ENCODE measurements at regions not wholly inside any gene's neighbourhood (a gene's known extent, or its start where the extent isn't known, plus 50 kb on each side); places are given as distances from the start of the nearest gene placed in this dataset.

DNA sequence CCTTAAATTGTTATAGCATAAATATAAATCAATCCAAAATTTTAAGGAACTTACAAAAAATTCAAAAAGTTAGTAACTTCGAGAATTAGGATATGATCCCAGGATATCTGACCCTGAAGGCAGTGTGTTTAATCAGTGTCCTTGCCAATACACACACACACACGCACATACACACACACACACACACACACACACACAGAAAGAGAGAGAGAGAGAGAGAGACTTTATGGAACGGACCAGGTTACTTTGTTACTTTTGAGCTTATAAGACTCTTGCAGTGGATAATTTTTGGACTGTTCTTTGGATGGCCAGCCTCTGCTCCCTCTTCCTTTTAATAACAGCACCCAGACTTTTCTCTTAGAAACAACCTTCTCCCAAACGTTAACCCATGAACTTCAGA, 322.9 kb downstream of the NFIB start:
- H3K36me3 ChIP-seq (ENCODE audit: control insufficient read depth in 4 of 4, insufficient read depth in 3 of 4, low read depth in 1 of 4, low read length in 3 of 4): no peaks in the 10 kb centered on the region
- DNase-seq (ENCODE audit: low spot score): no peak
- no peak overlapping the region for H3K4me3 ChIP-seq (ENCODE audit: low read depth in 1 of 3, low read length in 3 of 3)
- peaks cover 0 to 4% (median 1%) of the 10 kb centered on the region in 4 donors for H3K9me3 ChIP-seq (ENCODE audit: control insufficient read depth in 4 of 4, low read length in 3 of 4)
- H3K27me3 ChIP-seq (ENCODE audit: control insufficient read depth in 4 of 4, insufficient read depth in 4 of 4, low read length in 3 of 4): no peaks in the 10 kb centered on the region
- no peak for TF ChIP-seq FOXA2 (IDR thresholded peaks at IDR 0.05)
- no peak for TF ChIP-seq HNF4G (IDR thresholded peaks at IDR 0.05)
- TF ChIP-seq RAD21 (IDR thresholded peaks at IDR 0.05): no peak
- no peak for TF ChIP-seq JUND (IDR thresholded peaks at IDR 0.05)
- no peak for TF ChIP-seq EGR1 (IDR thresholded peaks at IDR 0.05; ENCODE audit: low read depth in 2 of 2)
- TF ChIP-seq, protein P1, sequence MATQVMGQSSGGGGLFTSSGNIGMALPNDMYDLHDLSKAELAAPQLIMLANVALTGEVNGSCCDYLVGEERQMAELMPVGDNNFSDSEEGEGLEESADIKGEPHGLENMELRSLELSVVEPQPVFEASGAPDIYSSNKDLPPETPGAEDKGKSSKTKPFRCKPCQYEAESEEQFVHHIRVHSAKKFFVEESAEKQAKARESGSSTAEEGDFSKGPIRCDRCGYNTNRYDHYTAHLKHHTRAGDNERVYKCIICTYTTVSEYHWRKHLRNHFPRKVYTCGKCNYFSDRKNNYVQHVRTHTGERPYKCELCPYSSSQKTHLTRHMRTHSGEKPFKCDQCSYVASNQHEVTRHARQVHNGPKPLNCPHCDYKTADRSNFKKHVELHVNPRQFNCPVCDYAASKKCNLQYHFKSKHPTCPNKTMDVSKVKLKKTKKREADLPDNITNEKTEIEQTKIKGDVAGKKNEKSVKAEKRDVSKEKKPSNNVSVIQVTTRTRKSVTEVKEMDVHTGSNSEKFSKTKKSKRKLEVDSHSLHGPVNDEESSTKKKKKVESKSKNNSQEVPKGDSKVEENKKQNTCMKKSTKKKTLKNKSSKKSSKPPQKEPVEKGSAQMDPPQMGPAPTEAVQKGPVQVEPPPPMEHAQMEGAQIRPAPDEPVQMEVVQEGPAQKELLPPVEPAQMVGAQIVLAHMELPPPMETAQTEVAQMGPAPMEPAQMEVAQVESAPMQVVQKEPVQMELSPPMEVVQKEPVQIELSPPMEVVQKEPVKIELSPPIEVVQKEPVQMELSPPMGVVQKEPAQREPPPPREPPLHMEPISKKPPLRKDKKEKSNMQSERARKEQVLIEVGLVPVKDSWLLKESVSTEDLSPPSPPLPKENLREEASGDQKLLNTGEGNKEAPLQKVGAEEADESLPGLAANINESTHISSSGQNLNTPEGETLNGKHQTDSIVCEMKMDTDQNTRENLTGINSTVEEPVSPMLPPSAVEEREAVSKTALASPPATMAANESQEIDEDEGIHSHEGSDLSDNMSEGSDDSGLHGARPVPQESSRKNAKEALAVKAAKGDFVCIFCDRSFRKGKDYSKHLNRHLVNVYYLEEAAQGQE (IDR thresholded peaks at IDR 0.05): no peak
- H3K27ac ChIP-seq (ENCODE audit: low read depth in 1 of 2, low read length in 2 of 2): no peak overlapping the region
- no peak overlapping the region for H3K9ac ChIP-seq (ENCODE audit: low read depth in 1 of 2, low read length in 2 of 2)
- H3K4me1 ChIP-seq (ENCODE audit: control insufficient read depth in 4 of 4, insufficient read depth in 4 of 4, low read length in 3 of 4): no peaks in the 10 kb centered on the region
- 49% methylated on average over 4 of the region's 4 CpGs for WGBS

DNA sequence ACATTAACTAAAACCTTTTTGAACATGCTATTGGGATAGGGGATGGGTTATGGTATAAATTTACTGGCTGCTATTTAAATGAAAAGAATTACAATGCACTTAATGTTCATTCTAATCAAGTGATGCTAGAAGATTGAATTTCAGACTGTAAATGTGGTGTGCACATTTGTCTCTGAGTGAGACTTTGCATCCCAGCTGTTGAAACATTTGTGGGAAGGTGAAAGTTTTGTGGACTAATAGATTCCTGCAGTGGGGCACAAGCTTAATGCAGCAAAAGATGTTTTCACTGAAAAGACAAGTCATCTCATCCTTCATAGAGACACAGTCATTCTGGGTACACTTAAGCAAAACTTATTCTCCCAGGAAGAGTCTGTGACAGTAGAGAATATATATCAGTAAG, 323.6 kb downstream of the NFIB start:
- H3K4me1 ChIP-seq (ENCODE audit: control insufficient read depth in 4 of 4, insufficient read depth in 4 of 4, low read length in 3 of 4): no peaks in the 10 kb centered on the region
- H3K27ac ChIP-seq (ENCODE audit: low read depth in 1 of 2, low read length in 2 of 2): no peak overlapping the region
- peaks cover 0 to 4% (median 1%) of the 10 kb centered on the region in 4 donors for H3K9me3 ChIP-seq (ENCODE audit: control insufficient read depth in 4 of 4, low read length in 3 of 4)
- DNase-seq (ENCODE audit: low spot score): no peak
- H3K27me3 ChIP-seq (ENCODE audit: control insufficient read depth in 4 of 4, insufficient read depth in 4 of 4, low read length in 3 of 4): no peaks in the 10 kb centered on the region
- H3K4me3 ChIP-seq (ENCODE audit: low read depth in 1 of 3, low read length in 3 of 3): no peak overlapping the region
- H3K36me3 ChIP-seq (ENCODE audit: control insufficient read depth in 4 of 4, insufficient read depth in 3 of 4, low read depth in 1 of 4, low read length in 3 of 4): no peaks in the 10 kb centered on the region
- H3K9ac ChIP-seq (ENCODE audit: low read depth in 1 of 2, low read length in 2 of 2): no peak overlapping the region
- TF ChIP-seq HNF4A (conservative IDR thresholded peaks at IDR 0.05) (no peak), FOXA1 (IDR thresholded peaks at IDR 0.05) (no peak), GABPA (IDR thresholded peaks at IDR 0.05 in 1 of 2, conservative IDR thresholded peaks at IDR 0.05 in 1 of 2) (no peak), EGR1 (IDR thresholded peaks at IDR 0.05; ENCODE audit: low read depth in 2 of 2) (no peak), TAF1 (conservative IDR thresholded peaks at IDR 0.05) (no peak), RXRA (IDR thresholded peaks at IDR 0.05) (no peak), RAD21 (IDR thresholded peaks at IDR 0.05) (no peak), SP1 (IDR thresholded peaks at IDR 0.05) (no peak)
- TF ChIP-seq, protein P2, sequence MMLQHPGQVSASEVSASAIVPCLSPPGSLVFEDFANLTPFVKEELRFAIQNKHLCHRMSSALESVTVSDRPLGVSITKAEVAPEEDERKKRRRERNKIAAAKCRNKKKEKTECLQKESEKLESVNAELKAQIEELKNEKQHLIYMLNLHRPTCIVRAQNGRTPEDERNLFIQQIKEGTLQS (IDR thresholded peaks at IDR 0.05): no peak
- TF ChIP-seq, protein P3, sequence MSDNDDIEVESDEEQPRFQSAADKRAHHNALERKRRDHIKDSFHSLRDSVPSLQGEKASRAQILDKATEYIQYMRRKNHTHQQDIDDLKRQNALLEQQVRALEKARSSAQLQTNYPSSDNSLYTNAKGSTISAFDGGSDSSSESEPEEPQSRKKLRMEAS (IDR thresholded peaks at IDR 0.05): no peak
- TF ChIP-seq, protein P4, sequence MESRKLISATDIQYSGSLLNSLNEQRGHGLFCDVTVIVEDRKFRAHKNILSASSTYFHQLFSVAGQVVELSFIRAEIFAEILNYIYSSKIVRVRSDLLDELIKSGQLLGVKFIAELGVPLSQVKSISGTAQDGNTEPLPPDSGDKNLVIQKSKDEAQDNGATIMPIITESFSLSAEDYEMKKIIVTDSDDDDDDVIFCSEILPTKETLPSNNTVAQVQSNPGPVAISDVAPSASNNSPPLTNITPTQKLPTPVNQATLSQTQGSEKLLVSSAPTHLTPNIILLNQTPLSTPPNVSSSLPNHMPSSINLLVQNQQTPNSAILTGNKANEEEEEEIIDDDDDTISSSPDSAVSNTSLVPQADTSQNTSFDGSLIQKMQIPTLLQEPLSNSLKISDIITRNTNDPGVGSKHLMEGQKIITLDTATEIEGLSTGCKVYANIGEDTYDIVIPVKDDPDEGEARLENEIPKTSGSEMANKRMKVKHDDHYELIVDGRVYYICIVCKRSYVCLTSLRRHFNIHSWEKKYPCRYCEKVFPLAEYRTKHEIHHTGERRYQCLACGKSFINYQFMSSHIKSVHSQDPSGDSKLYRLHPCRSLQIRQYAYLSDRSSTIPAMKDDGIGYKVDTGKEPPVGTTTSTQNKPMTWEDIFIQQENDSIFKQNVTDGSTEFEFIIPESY (IDR thresholded peaks at IDR 0.05): no peak
- TF ChIP-seq, protein P5, sequence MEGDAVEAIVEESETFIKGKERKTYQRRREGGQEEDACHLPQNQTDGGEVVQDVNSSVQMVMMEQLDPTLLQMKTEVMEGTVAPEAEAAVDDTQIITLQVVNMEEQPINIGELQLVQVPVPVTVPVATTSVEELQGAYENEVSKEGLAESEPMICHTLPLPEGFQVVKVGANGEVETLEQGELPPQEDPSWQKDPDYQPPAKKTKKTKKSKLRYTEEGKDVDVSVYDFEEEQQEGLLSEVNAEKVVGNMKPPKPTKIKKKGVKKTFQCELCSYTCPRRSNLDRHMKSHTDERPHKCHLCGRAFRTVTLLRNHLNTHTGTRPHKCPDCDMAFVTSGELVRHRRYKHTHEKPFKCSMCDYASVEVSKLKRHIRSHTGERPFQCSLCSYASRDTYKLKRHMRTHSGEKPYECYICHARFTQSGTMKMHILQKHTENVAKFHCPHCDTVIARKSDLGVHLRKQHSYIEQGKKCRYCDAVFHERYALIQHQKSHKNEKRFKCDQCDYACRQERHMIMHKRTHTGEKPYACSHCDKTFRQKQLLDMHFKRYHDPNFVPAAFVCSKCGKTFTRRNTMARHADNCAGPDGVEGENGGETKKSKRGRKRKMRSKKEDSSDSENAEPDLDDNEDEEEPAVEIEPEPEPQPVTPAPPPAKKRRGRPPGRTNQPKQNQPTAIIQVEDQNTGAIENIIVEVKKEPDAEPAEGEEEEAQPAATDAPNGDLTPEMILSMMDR (IDR thresholded peaks at IDR 0.05; ENCODE audit: low read depth, low read length, missing input control): no peak
